ENCODE measurements at regions not wholly inside any gene's neighbourhood (a gene's known extent, or its start where the extent isn't known, plus 50 kb on each side); places are given as distances from the start of the nearest gene placed in this dataset.

DNA sequence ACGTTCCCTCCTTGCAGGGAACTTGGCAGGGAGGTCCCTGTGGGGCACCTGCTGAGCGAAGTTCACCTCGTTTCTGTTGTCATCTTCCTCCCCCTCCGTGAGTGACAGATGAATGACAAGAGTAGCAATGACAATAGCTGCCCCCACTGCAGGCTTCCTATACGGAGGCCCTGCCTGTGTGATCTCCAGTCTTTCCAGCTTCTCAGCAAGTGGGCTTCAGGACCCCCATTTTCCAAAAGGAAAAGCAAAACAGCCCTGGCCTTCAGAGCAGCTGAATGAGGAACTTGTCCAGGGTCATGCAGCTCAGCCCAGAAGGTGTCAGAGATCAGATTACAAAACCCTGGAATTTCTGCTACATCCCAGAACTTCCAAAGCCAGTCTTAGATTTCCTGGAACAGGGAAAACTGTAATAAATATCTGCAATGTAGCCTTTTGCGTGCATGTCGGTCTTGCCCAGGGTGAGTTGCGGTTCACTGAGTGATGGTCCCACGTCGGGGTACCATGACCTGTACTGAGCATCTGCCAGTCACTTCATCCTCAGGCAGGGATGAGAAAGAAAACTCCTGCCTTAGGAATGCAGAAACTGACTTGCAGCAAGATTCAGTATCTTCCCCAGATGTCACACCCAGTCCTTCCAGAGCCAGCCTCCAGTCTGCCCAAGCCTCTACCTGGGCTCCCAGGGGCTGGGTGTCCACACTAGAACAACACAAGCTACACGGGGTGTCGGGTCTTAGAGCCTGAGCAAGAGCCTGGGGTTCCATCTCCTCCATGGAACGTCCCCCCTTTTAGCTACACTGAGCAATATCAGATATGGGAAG is 1457.0 kb downstream of the BRD1 start:
- DNase-seq = no peak

DNA sequence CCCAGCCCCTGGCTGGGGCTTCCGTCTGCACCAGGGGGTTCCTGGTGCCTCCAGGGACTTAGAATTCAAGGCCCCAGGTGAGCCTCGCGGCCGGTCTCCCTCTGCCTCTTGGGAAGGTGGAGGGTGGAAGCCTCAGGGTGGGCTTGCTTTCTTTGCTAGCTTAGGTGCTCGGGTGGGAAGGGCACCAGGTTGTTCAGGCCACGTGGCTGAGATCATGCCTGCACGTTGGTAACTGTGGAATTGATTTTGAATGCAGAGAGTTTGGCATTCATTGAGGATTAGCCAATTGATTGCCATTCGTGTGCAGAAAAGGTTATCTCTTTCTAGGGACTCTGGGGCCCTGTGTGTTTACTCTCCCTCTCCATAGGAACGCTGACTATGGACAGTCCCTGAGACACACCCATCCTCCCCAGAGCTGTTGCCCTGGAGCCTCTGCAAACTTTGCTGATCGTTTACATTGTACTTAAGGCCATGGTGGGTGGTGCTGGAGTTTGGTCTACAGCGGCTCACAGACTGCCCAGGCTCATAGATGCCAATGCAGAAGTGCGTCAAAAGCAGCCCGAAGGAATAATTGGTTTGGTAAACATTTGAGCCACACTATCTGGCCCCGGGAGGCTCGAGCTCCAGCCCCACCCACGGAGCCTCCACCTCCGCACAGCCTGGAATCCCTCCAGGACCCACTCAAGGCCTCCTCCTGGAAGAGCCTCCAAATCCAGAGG is 1457.7 kb downstream of the BRD1 start:
- DNase-seq = no peak

- DNase-seq = no peak
These were observed 1458.6 kb downstream of the BRD1 start for GRCh38 chr22:48368975-48369525.

- no peak for DNase-seq
These were observed 1459.9 kb downstream of the BRD1 start for GRCh38 chr22:48367731-48368130.

GRCh38 chr22:48366591-48366990 is 1461.1 kb downstream of the BRD1 start:
- no peak for DNase-seq

GRCh38 chr22:48366056-48366455 is 1461.6 kb downstream of the BRD1 start:
- DNase-seq = no peak

- DNase-seq = no peak
These were observed 1462.3 kb downstream of the BRD1 start for GRCh38 chr22:48365386-48365785.

GRCh38 chr22:48362721-48363404 is 1464.8 kb downstream of the BRD1 start:
- DNase-seq = no peak

DNA sequence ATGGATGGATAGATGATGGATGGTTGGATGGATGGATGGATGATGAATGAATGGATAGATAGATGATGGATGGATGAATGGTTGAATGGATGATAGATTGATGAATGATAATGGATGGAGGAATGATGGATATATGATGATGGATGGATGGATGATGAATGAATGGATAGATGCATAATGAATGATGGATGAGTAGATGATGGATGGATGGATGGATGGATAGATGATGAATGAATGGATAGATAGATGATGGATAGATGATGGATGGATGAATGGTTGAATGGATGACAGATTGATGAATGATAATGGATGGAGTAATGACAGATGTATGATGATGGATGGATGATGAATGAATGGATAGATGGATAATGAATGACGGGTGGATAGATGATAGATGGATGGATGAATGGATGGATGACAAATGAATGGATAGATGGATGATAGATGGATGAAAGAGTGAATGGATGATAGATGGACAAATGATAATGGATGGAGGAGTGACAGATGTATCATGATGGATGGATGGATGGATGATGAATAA is 1466.5 kb downstream of the BRD1 start:
- DNase-seq = no peak

GRCh38 chr22:48359613-48359965 is 1468.1 kb downstream of the BRD1 start:
- DNase-seq = no peak

DNA sequence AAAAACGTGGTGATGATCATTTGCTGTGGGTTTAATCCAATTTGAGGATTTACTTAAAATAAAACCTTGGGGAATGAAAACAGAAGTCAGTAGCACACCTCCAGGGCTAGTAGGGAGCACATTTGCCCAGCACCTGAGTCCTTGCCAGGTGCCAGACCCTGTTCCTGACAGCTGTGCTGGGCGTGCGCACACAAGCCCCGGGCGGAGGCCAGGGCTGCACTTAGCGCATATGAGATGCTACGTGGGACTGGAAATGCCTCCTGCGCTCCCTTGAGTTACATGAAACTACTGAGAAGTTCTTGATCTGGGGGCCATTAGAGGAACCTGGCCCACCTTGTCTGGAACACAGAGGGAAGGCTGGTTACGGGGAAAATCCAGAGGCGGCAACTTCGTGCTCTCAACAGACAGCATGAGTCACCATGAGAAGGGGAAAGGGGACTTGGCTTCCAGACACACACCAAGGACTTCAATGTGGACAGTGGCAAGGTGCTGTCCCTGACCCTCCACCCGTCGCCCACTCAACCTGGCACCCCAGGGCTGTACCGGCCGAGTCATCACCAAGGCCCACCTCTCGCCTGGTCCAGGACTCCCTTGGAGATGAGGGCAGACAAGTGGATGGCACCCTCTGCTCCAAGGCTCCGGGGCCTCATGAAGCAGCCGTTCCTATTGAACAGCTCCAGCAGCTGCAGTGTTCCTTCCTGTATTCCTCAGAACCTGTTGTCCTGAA is 1468.6 kb downstream of the BRD1 start:
- DNase-seq = no peak

- DNase-seq = no peak
These were observed 1469.7 kb downstream of the BRD1 start for GRCh38 chr22:48357961-48358360.

GRCh38 chr22:48357196-48357595 is 1470.5 kb downstream of the BRD1 start:
- no peak for DNase-seq

GRCh38 chr22:48356731-48357130 is 1470.9 kb downstream of the BRD1 start:
- no peak for DNase-seq

GRCh38 chr22:48354096-48354495 is 1473.6 kb downstream of the BRD1 start:
- no peak for DNase-seq

DNA sequence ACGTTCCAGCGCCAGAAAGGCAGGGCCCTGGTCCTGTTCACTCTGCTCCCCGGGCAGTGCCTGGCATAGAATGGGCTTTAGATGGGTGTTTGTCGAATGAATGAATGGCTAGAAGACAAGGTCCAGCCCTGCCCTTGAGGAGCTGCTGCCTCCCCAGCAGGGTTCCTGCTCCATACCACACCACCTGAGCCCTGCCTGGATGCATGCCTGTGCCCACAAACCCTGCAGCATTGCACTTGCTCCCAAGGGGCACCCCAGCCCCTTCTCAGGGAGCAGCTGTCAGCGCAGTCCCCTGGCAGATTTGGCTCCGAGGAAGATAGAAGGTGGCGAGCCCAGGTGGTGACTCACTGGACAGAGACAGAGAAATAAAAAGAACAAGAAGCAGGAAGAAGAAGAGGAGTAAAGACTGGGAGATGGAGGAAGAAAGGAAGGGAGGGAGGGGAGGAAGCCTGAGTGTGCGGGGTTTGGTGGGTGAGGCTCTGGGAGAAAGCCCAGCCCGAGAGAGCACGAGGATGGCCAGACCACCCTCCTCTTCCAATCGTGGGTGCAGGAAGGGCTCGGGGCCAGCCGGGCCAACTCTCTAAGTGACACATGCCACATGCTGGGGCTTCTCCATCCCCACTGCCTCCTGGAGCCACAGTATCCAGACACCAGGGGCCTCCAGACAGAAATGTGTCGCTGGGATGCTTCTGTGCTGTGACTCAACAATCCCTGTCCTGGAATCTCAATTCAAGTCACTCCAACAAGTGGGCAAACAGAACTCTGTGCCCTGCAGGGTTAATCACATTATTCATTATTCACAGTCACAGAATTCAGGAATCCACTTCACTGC is 1474.3 kb downstream of the BRD1 start:
- no peak for DNase-seq

DNA sequence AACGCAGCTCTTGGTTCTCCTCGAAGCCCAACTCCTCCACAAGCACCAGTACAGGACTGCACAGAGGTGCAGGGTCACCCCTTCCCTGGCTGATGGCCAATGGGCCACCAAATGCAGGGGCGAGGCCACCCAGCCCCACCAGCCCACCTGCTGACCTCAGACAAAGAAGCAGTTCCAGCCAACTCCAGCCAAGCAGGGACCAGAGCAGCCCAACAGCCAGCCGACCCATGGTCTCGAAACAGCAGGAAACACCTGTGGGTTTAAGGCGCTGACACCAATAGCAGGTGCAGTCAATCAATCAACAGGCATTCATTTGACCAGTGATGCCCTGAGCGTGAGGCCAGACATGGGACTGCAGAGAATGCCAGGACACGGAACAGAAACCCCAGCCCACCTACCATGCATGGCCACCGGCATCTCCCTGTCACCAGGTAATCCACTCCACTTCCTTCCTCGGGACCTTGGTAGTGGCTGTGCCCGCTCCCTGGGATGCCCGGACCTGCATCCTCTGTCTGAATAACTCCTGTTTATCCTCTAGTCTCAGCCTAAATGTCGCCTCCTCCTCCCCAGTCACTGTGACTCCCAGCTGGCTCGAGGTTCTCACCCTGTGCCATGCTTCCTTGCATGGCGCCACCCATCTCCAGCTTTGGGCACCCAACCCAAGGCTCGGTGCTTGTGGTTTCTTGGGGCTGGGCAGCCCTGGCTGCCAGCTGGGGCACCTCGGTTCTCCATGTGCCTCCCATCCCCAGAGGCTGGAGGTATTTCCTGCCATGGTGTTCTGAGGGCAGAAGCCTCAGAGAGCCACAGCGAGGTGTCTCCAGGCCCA is 1475.4 kb downstream of the BRD1 start:
- DNase-seq = no peak

DNA sequence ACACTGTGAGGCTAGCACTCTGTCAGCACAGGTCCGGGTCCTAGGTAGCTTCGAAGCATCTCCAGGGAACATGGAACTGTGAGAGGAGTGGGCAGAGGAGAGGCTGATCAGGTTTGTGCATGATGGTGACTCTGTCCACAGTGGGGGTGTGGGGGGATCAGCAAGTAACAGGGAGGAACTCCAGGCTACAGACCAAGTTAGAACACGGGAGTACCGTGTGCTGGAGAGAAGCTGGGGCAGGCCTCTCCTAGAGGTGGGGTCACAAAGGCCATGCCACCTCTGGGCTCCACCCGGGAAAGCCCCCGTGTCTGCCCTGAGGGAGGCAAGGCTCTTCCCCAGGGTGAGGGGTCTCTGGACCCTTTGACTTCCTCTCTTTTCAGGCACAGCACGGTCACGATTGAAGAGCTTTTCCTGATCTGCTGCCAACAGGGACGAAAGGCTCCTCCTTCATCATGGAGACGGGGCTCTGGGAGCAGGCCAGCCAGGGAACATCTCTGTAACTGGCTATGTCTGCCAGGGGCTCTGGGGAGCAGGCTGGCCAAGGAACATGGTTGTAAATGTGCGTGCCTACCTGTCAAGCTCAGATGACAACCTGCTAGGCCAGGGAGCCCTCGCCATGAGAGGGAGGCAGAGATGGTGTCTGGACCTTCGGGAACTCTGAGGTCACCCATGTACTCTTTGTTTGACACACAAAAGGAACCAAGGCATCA is 1476.1 kb downstream of the BRD1 start:
- no peak for DNase-seq

DNA sequence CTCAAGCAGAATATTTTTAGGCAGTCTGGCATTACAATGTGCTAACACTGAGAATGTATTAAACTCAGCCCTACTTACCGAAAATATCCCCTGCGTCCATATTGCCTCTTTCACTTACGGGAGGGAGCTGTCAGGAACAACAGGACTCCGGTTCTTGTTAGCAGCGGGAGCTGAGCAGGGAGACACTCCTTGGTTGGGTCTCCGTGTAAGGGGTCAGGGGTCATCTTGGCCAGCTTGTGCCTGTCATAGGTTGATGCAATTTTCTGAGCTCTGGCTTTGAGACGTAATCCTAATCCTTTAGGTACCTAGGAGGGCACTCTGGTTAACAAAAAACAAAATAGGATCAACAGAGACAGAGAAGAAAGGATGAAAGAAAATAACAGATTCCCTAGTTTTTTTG is 1477.2 kb downstream of the BRD1 start:
- DNase-seq = no peak

- no peak for DNase-seq
These were observed 1478.8 kb downstream of the BRD1 start for GRCh38 chr22:48348855-48349254.
